SH-SY5Y (cell line): ENCODE measurements at regions not wholly inside any gene's neighbourhood (a gene's known extent, or its start where the extent isn't known, plus 50 kb on each side); places are given as distances from the start of the nearest gene placed in this dataset.

ENCODE experiments used
- GATA2 ChIP-seq: IDR thresholded peaks from 2 replicates; pipeline ENCODE4 v1.6.1; 2011; ENCODE audit warnings: mild to moderate bottlenecking, low read depth, low read length
- GATA3 ChIP-seq: IDR thresholded peaks from 2 replicates; pipeline ENCODE4 v1.6.1; 2011; ENCODE audit warnings: low read depth, mild to moderate bottlenecking, low read length, moderate library complexity

- TF ChIP-seq GATA2 (no peak), GATA3 (no peak)
These were observed 113.0 kb downstream of the RPL22L1 start for GRCh38 chr3:170757038-170757437.
